OCI-LY1 (cell line): ENCODE measurements at regions not wholly inside any gene's neighbourhood (a gene's known extent, or its start where the extent isn't known, plus 50 kb on each side); places are given as distances from the start of the nearest gene placed in this dataset.

ENCODE experiments used
- H2AFZ ChIP-seq: fragments of 200-600 bp; sonication (generic), shearing (Covaris generic); 2 replicates; pipeline ENCODE4 v1.6.0; 2014; ENCODE audit warnings: antibody characterized with exemption, mild to moderate bottlenecking, low read length
- H3F3A ChIP-seq: fragments of 200-600 bp; sonication (generic), shearing (Covaris generic); 2 replicates; pipeline ENCODE4 v1.6.0; 2014; ENCODE audit warnings: mild to moderate bottlenecking, antibody characterized with exemption, low read length, moderate library complexity; ENCODE audit not compliant: insufficient read depth
- H3K27ac ChIP-seq: fragments of 200-600 bp; sonication (generic); 2 replicates; pipeline ENCODE4 v1.5.1; 2014; ENCODE audit warnings: low read length, mixed run types, mild to moderate bottlenecking, low read depth; ENCODE audit not compliant: poor library complexity, severe bottlenecking
- H3K27me3 ChIP-seq: fragments of 200-600 bp; sonication (generic); 2 replicates; pipeline ENCODE4 v1.6.0; 2014; ENCODE audit warnings: antibody characterized with exemption, mild to moderate bottlenecking, low read length, moderate library complexity; ENCODE audit not compliant: insufficient read depth
- H3K36me3 ChIP-seq: fragments of 200-600 bp; sonication (generic); 2 replicates; pipeline ENCODE4 v1.6.1; 2014; ENCODE audit warnings: mild to moderate bottlenecking, antibody characterized with exemption, low read length, moderate library complexity, mixed read lengths; ENCODE audit not compliant: insufficient read depth
- H3K4me1 ChIP-seq: fragments of 200-600 bp; sonication (generic); 2 replicates; pipeline ENCODE4 v1.5.1; 2014; ENCODE audit warnings: mild to moderate bottlenecking, low read length, moderate library complexity; ENCODE audit not compliant: insufficient read depth, severe bottlenecking
- H3K4me2 ChIP-seq: fragments of 200-600 bp; sonication (generic), shearing (Covaris generic); 2 replicates; pipeline ENCODE4 v1.6.1; 2014; ENCODE audit warnings: low read length
- H3K4me3 ChIP-seq: fragments of 200-600 bp; sonication (generic); 2 replicates; pipeline ENCODE4 v1.5.1; 2014; ENCODE audit warnings: low read length, low read depth, mild to moderate bottlenecking, mixed read lengths; ENCODE audit not compliant: poor library complexity, severe bottlenecking
- H3K79me2 ChIP-seq: fragments of 200-600 bp; shearing (Covaris generic); 2 replicates; pipeline ENCODE4 v1.6.1; 2016; ENCODE audit warnings: mixed run types, low read length, mixed read lengths; ENCODE audit not compliant: insufficient read depth
- H3K9ac ChIP-seq: fragments of 200-600 bp; sonication (generic), shearing (Covaris generic); 2 replicates; pipeline ENCODE4 v1.6.1; 2014; ENCODE audit warnings: mild to moderate bottlenecking, low read length, mixed read lengths
- H3K9me2 ChIP-seq: fragments of 200-600 bp; sonication (generic), shearing (Covaris generic); 2 replicates; pipeline ENCODE4 v1.6.1; 2014; ENCODE audit warnings: low read depth, mild to moderate bottlenecking, low read length, mixed read lengths
- H3K9me3 ChIP-seq: fragments of 200-600 bp; shearing (Covaris generic); 2 replicates; pipeline ENCODE4 v1.6.1; 2014; ENCODE audit warnings: low read length, mixed read lengths
- H4K20me1 ChIP-seq: fragments of 200-600 bp; sonication (generic), shearing (Covaris generic); 2 replicates; pipeline ENCODE4 v1.6.0; 2016; ENCODE audit warnings: mild to moderate bottlenecking, low read length; ENCODE audit not compliant: insufficient read depth
- CTCF ChIP-seq: fragments of 200-600 bp; sonication (generic), shearing (Covaris generic); IDR thresholded peaks from 2 replicates; pipeline ENCODE4 v1.5.1; 2017; ENCODE audit warnings: mild to moderate bottlenecking, antibody characterized with exemption, low read length, moderate library complexity, mixed read lengths
- EZH2 ChIP-seq: fragments of 200-600 bp; sonication (generic), shearing (Covaris generic); IDR thresholded peaks from 2 replicates; pipeline ENCODE4 v1.8.0; 2017; ENCODE audit warnings: borderline replicate concordance, mixed run types, mild to moderate bottlenecking, antibody characterized with exemption, low read length, moderate library complexity, mixed read lengths

GRCh38 chr5:4335078-4335477, 739.4 kb downstream of the IRX1 start:
- H3K9ac ChIP-seq = no peak overlapping the region
- no peaks in the 10 kb centered on the region for H3K79me2 ChIP-seq
- H3K4me3 ChIP-seq = no peak overlapping the region
- TF ChIP-seq CTCF = no peak
- no peaks in the 10 kb centered on the region; the same call in 1 of the 2 replicates for H3K27me3 ChIP-seq
- H3F3A ChIP-seq = no peaks in the 10 kb centered on the region
- no peak overlapping the region for H2AFZ ChIP-seq
- no peaks in the 10 kb centered on the region for H3K9me2 ChIP-seq
- H4K20me1 ChIP-seq = no peaks in the 10 kb centered on the region
- no peaks in the 10 kb centered on the region for H3K4me1 ChIP-seq
- H3K9me3 ChIP-seq = no peaks in the 10 kb centered on the region
- no peak overlapping the region for H3K4me2 ChIP-seq
- no peaks in the 10 kb centered on the region for H3K36me3 ChIP-seq
- no peak overlapping the region for H3K27ac ChIP-seq

- H3K4me3 ChIP-seq = no peak overlapping the region
- H3K4me2 ChIP-seq = no peak overlapping the region
- H3K9me3 ChIP-seq = no peaks in the 10 kb centered on the region
- H3K36me3 ChIP-seq = no peaks in the 10 kb centered on the region
- no peak overlapping the region for H2AFZ ChIP-seq
- H3K27ac ChIP-seq = no peak overlapping the region
- no peaks in the 10 kb centered on the region; the same call in 1 of the 2 replicates for H3K27me3 ChIP-seq
- no peaks in the 10 kb centered on the region for H4K20me1 ChIP-seq
- H3F3A ChIP-seq = no peaks in the 10 kb centered on the region
- no peaks in the 10 kb centered on the region for H3K9me2 ChIP-seq
- no peaks in the 10 kb centered on the region for H3K4me1 ChIP-seq
- no peak overlapping the region for H3K9ac ChIP-seq
- H3K79me2 ChIP-seq = no peaks in the 10 kb centered on the region
- TF ChIP-seq CTCF = no peak
- no peak for TF ChIP-seq EZH2
Measured at GRCh38 chr5:4337519-4337918, 741.9 kb downstream of the IRX1 start.

GRCh38 chr5:4339949-4340348, 744.3 kb downstream of the IRX1 start:
- H4K20me1 ChIP-seq = no peaks in the 10 kb centered on the region
- H3K9ac ChIP-seq = no peak overlapping the region
- H2AFZ ChIP-seq = no peak overlapping the region
- H3K27ac ChIP-seq = no peak overlapping the region
- H3K9me3 ChIP-seq = no peaks in the 10 kb centered on the region
- H3F3A ChIP-seq = no peaks in the 10 kb centered on the region
- no peak overlapping the region for H3K4me2 ChIP-seq
- no peaks in the 10 kb centered on the region for H3K36me3 ChIP-seq
- no peak overlapping the region for H3K4me3 ChIP-seq
- H3K27me3 ChIP-seq = no peaks in the 10 kb centered on the region; the same call in 1 of the 2 replicates
- H3K79me2 ChIP-seq = no peaks in the 10 kb centered on the region
- no peaks in the 10 kb centered on the region for H3K9me2 ChIP-seq
- H3K4me1 ChIP-seq = no peaks in the 10 kb centered on the region
- TF ChIP-seq CTCF (no peak), EZH2 (no peak)
